ENCODE measurements at regions not wholly inside any gene's neighbourhood (a gene's known extent, or its start where the extent isn't known, plus 50 kb on each side); places are given as distances from the start of the nearest gene placed in this dataset.

DNA sequence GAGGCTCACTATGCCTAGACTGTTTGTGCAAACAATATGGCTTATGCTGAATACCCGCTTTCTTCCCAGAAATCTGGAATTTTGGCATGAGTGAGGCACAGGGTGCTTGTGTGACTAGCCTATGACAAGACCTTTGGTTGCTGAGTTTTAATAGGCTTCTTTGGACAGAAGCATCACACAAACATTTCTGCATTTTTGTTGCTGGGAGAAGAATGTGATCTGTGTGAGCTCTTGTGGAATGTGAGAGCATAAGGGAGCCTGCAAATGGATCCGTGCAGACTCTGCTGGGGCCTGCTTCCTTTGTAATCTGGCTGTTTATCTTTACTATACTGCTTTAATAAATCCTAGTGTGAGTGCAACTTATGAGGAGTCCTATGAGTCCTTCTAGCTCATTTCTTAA is 83.0 kb upstream of the ZDHHC17 start (continued):
- TF ChIP-seq GLIS3 (CRISPR knock-in tag; IDR thresholded peaks at IDR 0.05) (no peak), BACH2 (CRISPR knock-in tag; IDR thresholded peaks at IDR 0.05; ENCODE audit: borderline replicate concordance) (no peak)

DNA sequence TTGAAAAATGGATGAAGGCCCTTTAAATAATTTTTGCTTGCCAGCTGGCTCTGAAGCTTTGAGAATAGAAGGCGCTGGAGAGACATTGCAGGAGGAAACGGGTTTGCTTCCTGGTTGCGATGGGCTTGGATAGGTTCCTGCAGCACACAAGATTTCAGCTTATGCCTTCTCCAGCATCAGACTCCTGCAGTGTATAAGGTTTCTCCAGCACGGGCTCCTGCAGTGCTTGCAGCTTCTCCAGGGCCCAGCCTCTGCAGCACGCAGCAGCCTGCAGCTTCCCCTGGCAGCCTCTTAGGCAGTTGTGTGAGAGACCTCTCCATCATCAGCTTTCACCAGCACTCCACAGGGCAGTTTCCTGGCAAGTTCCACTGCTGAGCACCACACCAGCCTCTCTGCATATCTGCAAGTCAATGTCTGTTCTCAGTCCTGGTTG is 78.7 kb upstream of the ZDHHC17 start:
- peak; percentile 70 for ATAC-seq
- TF ChIP-seq OSR1 (CRISPR knock-in tag; IDR thresholded peaks at IDR 0.05): no peak

DNA sequence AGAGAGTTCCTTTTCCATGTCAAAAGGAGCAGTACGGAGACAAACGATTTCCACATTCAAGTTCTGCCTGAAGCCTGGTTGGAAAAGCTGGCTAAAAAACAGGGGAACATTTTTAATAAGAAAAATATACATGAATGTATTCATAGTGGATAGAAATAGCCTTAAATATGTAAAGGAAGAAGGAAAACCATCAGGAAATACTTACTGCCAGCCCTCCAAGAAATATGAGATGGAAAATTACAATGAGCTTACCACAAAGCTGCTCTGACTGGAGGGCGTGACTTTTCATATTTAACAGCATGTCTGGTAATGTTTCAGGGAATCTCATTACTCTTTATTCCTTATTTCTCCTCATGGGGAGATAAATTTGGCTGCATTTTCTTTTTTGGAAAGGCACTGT is 75.9 kb upstream of the ZDHHC17 start:
- ATAC-seq: peak; percentile 80
- TF ChIP-seq, protein P1, sequence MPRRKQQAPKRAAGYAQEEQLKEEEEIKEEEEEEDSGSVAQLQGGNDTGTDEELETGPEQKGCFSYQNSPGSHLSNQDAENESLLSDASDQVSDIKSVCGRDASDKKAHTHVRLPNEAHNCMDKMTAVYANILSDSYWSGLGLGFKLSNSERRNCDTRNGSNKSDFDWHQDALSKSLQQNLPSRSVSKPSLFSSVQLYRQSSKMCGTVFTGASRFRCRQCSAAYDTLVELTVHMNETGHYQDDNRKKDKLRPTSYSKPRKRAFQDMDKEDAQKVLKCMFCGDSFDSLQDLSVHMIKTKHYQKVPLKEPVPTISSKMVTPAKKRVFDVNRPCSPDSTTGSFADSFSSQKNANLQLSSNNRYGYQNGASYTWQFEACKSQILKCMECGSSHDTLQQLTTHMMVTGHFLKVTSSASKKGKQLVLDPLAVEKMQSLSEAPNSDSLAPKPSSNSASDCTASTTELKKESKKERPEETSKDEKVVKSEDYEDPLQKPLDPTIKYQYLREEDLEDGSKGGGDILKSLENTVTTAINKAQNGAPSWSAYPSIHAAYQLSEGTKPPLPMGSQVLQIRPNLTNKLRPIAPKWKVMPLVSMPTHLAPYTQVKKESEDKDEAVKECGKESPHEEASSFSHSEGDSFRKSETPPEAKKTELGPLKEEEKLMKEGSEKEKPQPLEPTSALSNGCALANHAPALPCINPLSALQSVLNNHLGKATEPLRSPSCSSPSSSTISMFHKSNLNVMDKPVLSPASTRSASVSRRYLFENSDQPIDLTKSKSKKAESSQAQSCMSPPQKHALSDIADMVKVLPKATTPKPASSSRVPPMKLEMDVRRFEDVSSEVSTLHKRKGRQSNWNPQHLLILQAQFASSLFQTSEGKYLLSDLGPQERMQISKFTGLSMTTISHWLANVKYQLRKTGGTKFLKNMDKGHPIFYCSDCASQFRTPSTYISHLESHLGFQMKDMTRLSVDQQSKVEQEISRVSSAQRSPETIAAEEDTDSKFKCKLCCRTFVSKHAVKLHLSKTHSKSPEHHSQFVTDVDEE (CRISPR knock-in tag; IDR thresholded peaks at IDR 0.05): no peak
- TF ChIP-seq TOX (CRISPR knock-in tag; IDR thresholded peaks at IDR 0.05; ENCODE audit: borderline replicate concordance): no peak
- no peak for TF ChIP-seq RARB (CRISPR knock-in tag; IDR thresholded peaks at IDR 0.05)

DNA sequence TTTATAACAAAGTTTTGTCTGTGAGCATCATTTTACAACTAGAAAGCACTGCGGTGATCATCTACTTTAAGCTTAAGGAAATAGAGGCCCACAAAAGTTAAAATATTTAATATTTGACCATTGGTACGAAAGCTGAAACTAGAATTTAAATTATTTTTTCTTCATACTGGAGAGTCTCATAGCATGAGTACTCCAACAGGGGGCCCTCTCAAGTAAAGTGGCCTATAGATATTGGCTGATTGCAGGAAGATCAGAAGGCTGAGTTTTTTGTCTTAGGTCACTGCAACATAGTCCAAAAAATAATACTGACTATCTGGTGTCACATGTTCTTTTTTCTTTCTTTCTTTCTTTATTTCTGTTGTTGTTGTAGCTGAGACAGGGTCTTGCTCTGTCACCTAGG is 75.3 kb upstream of the ZDHHC17 start:
- ATAC-seq: peak; percentile 66

DNA sequence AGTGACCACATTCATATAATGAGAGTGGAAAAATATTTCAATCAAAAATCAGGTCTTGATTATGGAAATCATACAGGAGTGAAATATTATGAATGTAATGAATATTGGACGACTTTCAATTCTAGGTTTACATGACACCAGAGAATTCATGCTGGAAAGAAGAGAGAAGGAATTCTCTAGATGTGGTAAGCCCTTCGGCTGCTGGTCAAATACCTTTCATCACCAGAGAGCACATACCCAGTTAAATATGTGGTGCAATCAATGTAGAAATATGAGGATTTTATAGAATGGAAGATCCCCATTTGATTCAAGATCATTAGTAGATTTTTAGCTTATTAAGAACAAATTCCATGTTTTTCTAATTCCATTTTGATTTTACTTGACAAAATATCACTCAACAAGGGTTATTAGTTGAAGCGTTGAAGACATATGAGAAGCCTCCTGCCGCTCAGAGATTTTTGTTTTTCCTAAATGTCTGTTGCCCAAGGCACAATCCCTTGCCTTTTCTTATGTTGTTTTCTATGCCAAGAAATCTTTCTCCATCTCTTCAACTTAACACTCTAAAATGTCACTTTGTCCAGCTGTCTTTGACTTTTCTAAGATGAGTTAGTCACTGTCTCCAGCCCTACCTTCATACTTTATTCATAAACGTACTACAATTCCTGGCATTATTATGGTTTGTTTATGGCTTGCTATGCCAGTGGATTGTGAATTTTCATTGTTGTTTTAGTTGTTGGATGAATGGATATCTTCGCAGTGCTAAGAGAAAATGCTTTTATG is 72.8 kb upstream of the ZDHHC17 start:
- TF ChIP-seq ARNTL (CRISPR knock-in tag; IDR thresholded peaks at IDR 0.05; ENCODE audit: borderline replicate concordance, low read depth) (no peak), RARB (CRISPR knock-in tag; IDR thresholded peaks at IDR 0.05) (no peak), BACH2 (CRISPR knock-in tag; IDR thresholded peaks at IDR 0.05; ENCODE audit: borderline replicate concordance) (no peak), ZNF8 (CRISPR knock-in tag; IDR thresholded peaks at IDR 0.05) (no peak), ZC3H10 (CRISPR knock-in tag; IDR thresholded peaks at IDR 0.05) (no peak), ZNF565 (CRISPR knock-in tag; conservative IDR thresholded peaks at IDR 0.05; ENCODE audit: low read depth) (no peak), ISL1 (CRISPR knock-in tag; IDR thresholded peaks at IDR 0.05) (no peak)
- TF ChIP-seq, protein P2, sequence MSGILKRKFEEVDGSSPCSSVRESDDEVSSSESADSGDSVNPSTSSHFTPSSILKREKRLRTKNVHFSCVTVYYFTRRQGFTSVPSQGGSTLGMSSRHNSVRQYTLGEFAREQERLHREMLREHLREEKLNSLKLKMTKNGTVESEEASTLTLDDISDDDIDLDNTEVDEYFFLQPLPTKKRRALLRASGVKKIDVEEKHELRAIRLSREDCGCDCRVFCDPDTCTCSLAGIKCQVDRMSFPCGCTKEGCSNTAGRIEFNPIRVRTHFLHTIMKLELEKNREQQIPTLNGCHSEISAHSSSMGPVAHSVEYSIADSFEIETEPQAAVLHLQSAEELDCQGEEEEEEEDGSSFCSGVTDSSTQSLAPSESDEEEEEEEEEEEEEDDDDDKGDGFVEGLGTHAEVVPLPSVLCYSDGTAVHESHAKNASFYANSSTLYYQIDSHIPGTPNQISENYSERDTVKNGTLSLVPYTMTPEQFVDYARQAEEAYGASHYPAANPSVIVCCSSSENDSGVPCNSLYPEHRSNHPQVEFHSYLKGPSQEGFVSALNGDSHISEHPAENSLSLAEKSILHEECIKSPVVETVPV (CRISPR knock-in tag; IDR thresholded peaks at IDR 0.05): no peak
- TF ChIP-seq, protein P1 (CRISPR knock-in tag; IDR thresholded peaks at IDR 0.05): no peak
- no peak for ATAC-seq

More for the DNA sequence above, 75.3 kb upstream of the ZDHHC17 start:
- TF ChIP-seq ZNF8 (CRISPR knock-in tag; IDR thresholded peaks at IDR 0.05) (no peak), ZNF70 (CRISPR knock-in tag; IDR thresholded peaks at IDR 0.05) (no peak), SNAI2 (CRISPR knock-in tag; IDR thresholded peaks at IDR 0.05) (no peak), RARB (CRISPR knock-in tag; IDR thresholded peaks at IDR 0.05) (no peak)

DNA sequence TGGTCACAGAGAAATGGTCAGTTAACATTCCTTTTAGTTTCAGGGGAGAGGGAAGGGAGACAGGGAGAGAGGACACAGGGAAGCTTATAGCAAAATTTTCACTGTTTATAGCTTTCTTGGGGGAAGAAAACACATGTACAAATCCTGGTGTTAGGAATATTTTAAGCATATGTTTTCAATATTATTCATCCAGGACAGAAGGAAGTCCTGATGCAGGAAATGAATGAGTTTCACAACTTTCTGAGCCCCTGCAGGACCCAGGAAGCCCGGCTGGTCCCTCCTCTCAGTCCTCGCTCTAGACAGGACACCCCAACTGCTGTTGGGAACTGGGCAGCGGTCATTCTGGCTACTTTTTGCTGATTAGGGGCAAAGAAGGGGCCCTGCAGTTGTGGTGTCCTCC is 71.1 kb upstream of the ZDHHC17 start:
- ATAC-seq: no peak
- TF ChIP-seq CSDC2 (CRISPR knock-in tag; IDR thresholded peaks at IDR 0.05): no peak
- TF ChIP-seq OSR1 (CRISPR knock-in tag; IDR thresholded peaks at IDR 0.05): no peak

DNA sequence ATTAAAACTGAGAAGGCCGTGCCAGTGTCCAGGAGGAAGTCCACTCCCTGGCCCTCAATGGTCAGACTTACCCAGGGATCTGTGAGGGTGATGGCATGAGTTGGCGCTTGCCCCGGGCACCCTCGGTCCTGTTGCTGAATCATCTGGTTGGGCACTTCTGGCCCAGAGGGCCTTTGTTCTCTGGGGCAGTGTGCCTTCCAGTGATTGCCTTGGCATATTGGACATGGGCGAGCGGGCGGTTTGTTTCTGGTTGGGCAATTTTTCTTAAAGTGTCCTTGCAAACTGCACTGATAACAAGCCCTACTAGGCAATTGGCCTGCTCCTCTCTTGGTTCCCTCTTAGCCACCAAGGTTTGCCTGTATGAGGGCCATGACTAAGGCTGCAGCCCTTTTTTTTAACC is 69.5 kb upstream of the ZDHHC17 start:
- ATAC-seq: no peak
- TF ChIP-seq, protein P1 (CRISPR knock-in tag; IDR thresholded peaks at IDR 0.05): no peak
- TF ChIP-seq SNAI2 (CRISPR knock-in tag; IDR thresholded peaks at IDR 0.05): no peak
- TF ChIP-seq BACH2 (CRISPR knock-in tag; IDR thresholded peaks at IDR 0.05; ENCODE audit: borderline replicate concordance): no peak
- no peak for TF ChIP-seq GLIS3 (CRISPR knock-in tag; IDR thresholded peaks at IDR 0.05)
- no peak for TF ChIP-seq ZNF565 (CRISPR knock-in tag; conservative IDR thresholded peaks at IDR 0.05; ENCODE audit: low read depth)
- TF ChIP-seq ZFP30 (CRISPR knock-in tag; IDR thresholded peaks at IDR 0.05): no peak
- no peak for TF ChIP-seq CSDC2 (CRISPR knock-in tag; IDR thresholded peaks at IDR 0.05)
- TF ChIP-seq, protein P3, sequence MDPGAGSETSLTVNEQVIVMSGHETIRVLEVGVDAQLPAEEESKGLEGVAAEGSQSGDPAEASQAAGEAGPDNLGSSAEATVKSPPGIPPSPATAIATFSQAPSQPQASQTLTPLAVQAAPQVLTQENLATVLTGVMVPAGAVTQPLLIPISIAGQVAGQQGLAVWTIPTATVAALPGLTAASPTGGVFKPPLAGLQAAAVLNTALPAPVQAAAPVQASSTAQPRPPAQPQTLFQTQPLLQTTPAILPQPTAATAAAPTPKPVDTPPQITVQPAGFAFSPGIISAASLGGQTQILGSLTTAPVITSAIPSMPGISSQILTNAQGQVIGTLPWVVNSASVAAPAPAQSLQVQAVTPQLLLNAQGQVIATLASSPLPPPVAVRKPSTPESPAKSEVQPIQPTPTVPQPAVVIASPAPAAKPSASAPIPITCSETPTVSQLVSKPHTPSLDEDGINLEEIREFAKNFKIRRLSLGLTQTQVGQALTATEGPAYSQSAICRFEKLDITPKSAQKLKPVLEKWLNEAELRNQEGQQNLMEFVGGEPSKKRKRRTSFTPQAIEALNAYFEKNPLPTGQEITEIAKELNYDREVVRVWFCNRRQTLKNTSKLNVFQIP (CRISPR knock-in tag; IDR thresholded peaks at IDR 0.05; ENCODE audit: borderline replicate concordance, low read depth): no peak
- no peak for TF ChIP-seq ISL1 (CRISPR knock-in tag; IDR thresholded peaks at IDR 0.05)
